Activated CD8-positive, alpha-beta memory T cell treated with anti-CD3 and anti-CD28 coated beads, Interleukin-2, amount 10 ng/mL, durations not matched to agents 7 days and 5 days (primary cell): ENCODE measurements at regions not wholly inside any gene's neighbourhood (a gene's known extent, or its start where the extent isn't known, plus 50 kb on each side); places are given as distances from the start of the nearest gene placed in this dataset.
"Not testable (repeated sequence)": the region's sequence is repeated elsewhere in the genome, so short reads cannot be mapped to it uniquely, and the experiment has no call there.

Experiments used
- ATAC-seq: fragments of 150-1000 bp; cut with Tn5 transposase; one replicate; pipeline ENCODE4 v1.10.0; 2021; ENCODE audit warnings: moderate library complexity
- CTCF ChIA-PET: fragments of 350-600 bp; sonication (Branson Sonifier 250); formaldehyde crosslinking; loops from one replicate; lab custom pipeline; 2021; ENCODE audit warnings: antibody characterized with exemption; lab: Charles Lee
- DNase-seq: peaks from one replicate; pipeline ENCODE4 v3.0.0-alpha.2; 2020
- H3K27ac Mint-ChIP-seq: one replicate; pipeline ENCODE4 v1.8.0; 2021; ENCODE audit warnings: mild to moderate bottlenecking, mixed read lengths
- H3K27me3 Mint-ChIP-seq: one replicate; pipeline ENCODE4 v1.8.0; 2021; ENCODE audit warnings: mixed read lengths
- H3K36me3 Mint-ChIP-seq: one replicate; pipeline ENCODE4 v1.8.0; 2021; ENCODE audit warnings: mild to moderate bottlenecking, mixed read lengths
- H3K4me1 Mint-ChIP-seq: one replicate; pipeline ENCODE4 v1.8.0; 2021; ENCODE audit warnings: mixed read lengths
- H3K4me3 Mint-ChIP-seq: one replicate; pipeline ENCODE4 v1.8.0; 2021; ENCODE audit warnings: mild to moderate bottlenecking, moderate library complexity, mixed read lengths
- H3K9me3 Mint-ChIP-seq: one replicate; pipeline ENCODE4 v1.8.0; 2022; ENCODE audit warnings: low read depth, mixed read lengths

DNA sequence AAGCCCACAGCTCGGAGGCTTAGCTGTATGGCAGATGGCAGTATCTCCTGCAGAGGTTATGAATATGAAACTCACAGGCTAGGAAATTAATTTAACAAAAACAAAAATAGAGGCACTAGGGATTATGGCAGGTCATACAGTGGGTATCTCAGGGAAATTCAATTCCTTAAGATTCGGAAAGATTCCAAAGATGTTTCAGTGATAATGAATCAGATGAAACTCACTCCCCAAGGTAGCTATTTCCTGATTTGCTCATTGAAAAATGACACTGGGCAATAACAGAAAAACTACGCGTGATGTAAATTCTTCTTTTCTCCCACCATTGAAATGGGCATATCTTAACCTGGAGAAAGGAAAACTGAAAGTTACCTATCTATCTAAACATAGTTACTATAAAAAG, 414.1 kb downstream of the STK39 start:
- DNase-seq (no peak), ATAC-seq (no peak)
- H3K9me3 Mint-ChIP-seq: no peaks in the 10 kb centered on the region
- no peaks in the 10 kb centered on the region for H3K36me3 Mint-ChIP-seq
- no peaks in the 10 kb centered on the region for H3K4me1 Mint-ChIP-seq
- H3K4me3 Mint-ChIP-seq: no peak overlapping the region
- no peaks in the 10 kb centered on the region for H3K27me3 Mint-ChIP-seq
- CTCF ChIA-PET: no interaction called here
- H3K27ac Mint-ChIP-seq: no peak overlapping the region

- DNase-seq (no peak), ATAC-seq (no peak)
- CTCF ChIA-PET: no interaction called here
- H3K4me1 Mint-ChIP-seq: no peaks in the 10 kb centered on the region
- H3K4me3 Mint-ChIP-seq: no peak overlapping the region
- no peaks in the 10 kb centered on the region for H3K36me3 Mint-ChIP-seq
- H3K27me3 Mint-ChIP-seq: no peaks in the 10 kb centered on the region
- no peaks in the 10 kb centered on the region for H3K9me3 Mint-ChIP-seq
- H3K27ac Mint-ChIP-seq: no peak overlapping the region
These were observed 414.5 kb downstream of the STK39 start for GRCh38 chr2:167832868-167833287.

- CTCF ChIA-PET: no interaction called here
- ATAC-seq: no peak
- Mint-ChIP-seq H3K4me3 (no peak overlapping the region), H3K27ac (no peak overlapping the region), H3K36me3 (no peaks in the 10 kb centered on the region), H3K27me3 (no peaks in the 10 kb centered on the region), H3K4me1 (no peaks in the 10 kb centered on the region), H3K9me3 (no peaks in the 10 kb centered on the region)
- DNase-seq: no peak
These were observed 419.9 kb downstream of the STK39 start for GRCh38 chr2:167827352-167828097.

- Mint-ChIP-seq H3K4me1 (no peaks in the 10 kb centered on the region), H3K27ac (no peak overlapping the region), H3K9me3 (no peaks in the 10 kb centered on the region), H3K4me3 (no peak overlapping the region), H3K36me3 (no peaks in the 10 kb centered on the region), H3K27me3 (no peaks in the 10 kb centered on the region)
- CTCF ChIA-PET: no interaction called here
- no peak for DNase-seq
- no peak for ATAC-seq
These were observed 420.5 kb downstream of the STK39 start for GRCh38 chr2:167826906-167827305.

GRCh38 chr2:167825664-167826063, 421.7 kb downstream of the STK39 start:
- H3K4me3 Mint-ChIP-seq: no peak overlapping the region
- H3K4me1 Mint-ChIP-seq: no peaks in the 10 kb centered on the region
- no peaks in the 10 kb centered on the region for H3K27me3 Mint-ChIP-seq
- no peaks in the 10 kb centered on the region for H3K9me3 Mint-ChIP-seq
- DNase-seq (no peak), ATAC-seq (no peak)
- no peak overlapping the region for H3K27ac Mint-ChIP-seq
- no peaks in the 10 kb centered on the region for H3K36me3 Mint-ChIP-seq
- CTCF ChIA-PET: no interaction called here

- H3K36me3 Mint-ChIP-seq: no peaks in the 10 kb centered on the region
- DNase-seq (no peak), ATAC-seq (no peak)
- CTCF ChIA-PET: no interaction called here
- no peaks in the 10 kb centered on the region for H3K27me3 Mint-ChIP-seq
- no peaks in the 10 kb centered on the region for H3K9me3 Mint-ChIP-seq
- no peak overlapping the region for H3K4me3 Mint-ChIP-seq
- no peak overlapping the region for H3K27ac Mint-ChIP-seq
- no peaks in the 10 kb centered on the region for H3K4me1 Mint-ChIP-seq
These were observed 424.5 kb downstream of the STK39 start for GRCh38 chr2:167822690-167823465.

GRCh38 chr2:167820488-167820887, 426.9 kb downstream of the STK39 start:
- ATAC-seq (no peak), DNase-seq (no peak)
- Mint-ChIP-seq H3K4me3 (no peak overlapping the region), H3K4me1 (no peaks in the 10 kb centered on the region), H3K9me3 (no peaks in the 10 kb centered on the region), H3K36me3 (no peaks in the 10 kb centered on the region), H3K27ac (no peak overlapping the region), H3K27me3 (no peaks in the 10 kb centered on the region)
- CTCF ChIA-PET: no interaction called here

DNA sequence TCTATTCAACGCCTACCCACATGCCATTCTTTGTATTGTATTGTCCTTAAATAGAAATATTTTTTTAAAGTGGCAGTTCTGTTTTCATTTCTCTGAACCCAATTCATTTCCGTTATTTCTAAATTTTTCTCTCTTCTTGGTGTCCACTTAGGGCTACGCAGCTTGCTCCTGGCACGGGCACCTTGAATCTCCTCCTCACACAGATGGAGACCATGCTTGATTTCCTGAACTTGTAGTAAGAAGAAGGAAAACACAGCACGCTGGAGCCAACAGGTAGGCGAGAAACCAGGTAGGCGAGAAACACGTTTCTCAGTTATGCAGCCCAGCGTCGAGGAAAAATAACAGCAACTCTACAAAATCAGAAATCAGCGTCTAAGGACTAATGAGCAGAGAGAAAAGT, 428.9 kb downstream of the STK39 start:
- H3K27me3 Mint-ChIP-seq: no peaks in the 10 kb centered on the region
- no peak overlapping the region for H3K27ac Mint-ChIP-seq
- no peaks in the 10 kb centered on the region for H3K9me3 Mint-ChIP-seq
- CTCF ChIA-PET: no interaction called here
- H3K4me3 Mint-ChIP-seq: no peak overlapping the region
- H3K36me3 Mint-ChIP-seq: no peaks in the 10 kb centered on the region
- H3K4me1 Mint-ChIP-seq: no peaks in the 10 kb centered on the region
- ATAC-seq (no peak), DNase-seq (no peak)

DNA sequence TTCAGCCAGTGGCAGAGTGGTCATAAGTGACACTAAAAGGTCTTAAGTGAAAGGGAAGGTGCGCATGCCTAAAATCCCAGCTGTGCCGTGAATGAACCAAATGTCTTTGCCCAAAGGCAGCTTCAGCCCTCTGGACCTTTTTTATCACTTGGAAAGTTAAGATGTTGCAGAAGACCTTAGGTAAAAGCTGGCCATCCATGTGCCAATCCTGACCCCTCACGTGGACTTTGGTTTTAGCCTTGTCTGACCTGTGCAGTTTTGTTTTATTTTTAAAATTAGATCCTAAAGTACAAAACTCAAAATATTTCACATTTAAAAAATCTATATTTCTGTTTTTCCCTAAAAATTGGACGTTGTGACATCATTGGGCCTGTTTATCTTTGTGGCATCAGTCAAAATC, 429.5 kb downstream of the STK39 start:
- Mint-ChIP-seq H3K4me3 (no peak overlapping the region), H3K4me1 (no peaks in the 10 kb centered on the region), H3K27ac (no peak overlapping the region), H3K9me3 (no peaks in the 10 kb centered on the region), H3K27me3 (no peaks in the 10 kb centered on the region), H3K36me3 (no peaks in the 10 kb centered on the region)
- ATAC-seq: no peak
- CTCF ChIA-PET: no interaction called here
- no peak for DNase-seq

- no peaks in the 10 kb centered on the region for H3K27me3 Mint-ChIP-seq
- H3K4me1 Mint-ChIP-seq: no peaks in the 10 kb centered on the region
- H3K4me3 Mint-ChIP-seq: no peak overlapping the region
- H3K27ac Mint-ChIP-seq: no peak overlapping the region
- DNase-seq (no peak), ATAC-seq (no peak)
- CTCF ChIA-PET: no interaction called here
- H3K9me3 Mint-ChIP-seq: no peaks in the 10 kb centered on the region
- no peaks in the 10 kb centered on the region for H3K36me3 Mint-ChIP-seq
These were observed 430.0 kb downstream of the STK39 start for GRCh38 chr2:167817422-167817821.

DNA sequence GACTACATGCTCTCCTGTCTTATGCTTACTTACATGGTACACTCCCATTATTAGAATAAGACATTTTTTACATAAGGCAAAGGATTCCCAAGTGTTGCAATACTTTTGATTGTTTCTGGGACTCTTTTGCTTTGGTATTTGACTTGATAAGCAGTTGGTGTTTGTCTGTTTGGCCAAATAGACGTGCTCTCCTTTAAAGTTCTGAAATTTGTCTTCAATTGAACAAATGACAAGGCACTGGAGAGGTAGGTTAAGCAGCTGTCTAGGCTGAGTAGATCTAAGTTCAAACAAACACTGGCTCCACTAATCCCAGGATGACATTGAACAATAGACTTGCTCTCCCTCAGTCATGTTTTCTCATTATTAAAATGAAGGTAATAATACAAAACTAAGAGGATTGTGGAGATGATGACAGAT, 430.5 kb downstream of the STK39 start:
- Mint-ChIP-seq H3K4me1 (no peaks in the 10 kb centered on the region), H3K9me3 (no peaks in the 10 kb centered on the region), H3K36me3 (no peaks in the 10 kb centered on the region), H3K27me3 (no peaks in the 10 kb centered on the region), H3K27ac (no peak overlapping the region), H3K4me3 (no peak overlapping the region)
- CTCF ChIA-PET: no interaction called here
- no peak for ATAC-seq
- DNase-seq: no peak

GRCh38 chr2:167814881-167815718, 432.3 kb downstream of the STK39 start:
- no peak for ATAC-seq
- Mint-ChIP-seq H3K4me1 (no peaks in the 10 kb centered on the region), H3K36me3 (no peaks in the 10 kb centered on the region), H3K27me3 (no peaks in the 10 kb centered on the region), H3K4me3 (no peak overlapping the region), H3K27ac (no peak overlapping the region), H3K9me3 (peaks cover 2% of the 10 kb centered on the region)
- DNase-seq: no peak
- CTCF ChIA-PET: no interaction called here

- H3K27ac Mint-ChIP-seq, H3K27me3 Mint-ChIP-seq, H3K9me3 Mint-ChIP-seq, DNase-seq, CTCF ChIA-PET, H3K4me1 Mint-ChIP-seq, ATAC-seq, H3K36me3 Mint-ChIP-seq, H3K4me3 Mint-ChIP-seq: not testable (repeated sequence)
These were observed 432.9 kb downstream of the STK39 start for GRCh38 chr2:167814482-167814880.
